ENCODE measurements at regions not wholly inside any gene's neighbourhood (a gene's known extent, or its start where the extent isn't known, plus 50 kb on each side); places are given as distances from the start of the nearest gene placed in this dataset.

DNA sequence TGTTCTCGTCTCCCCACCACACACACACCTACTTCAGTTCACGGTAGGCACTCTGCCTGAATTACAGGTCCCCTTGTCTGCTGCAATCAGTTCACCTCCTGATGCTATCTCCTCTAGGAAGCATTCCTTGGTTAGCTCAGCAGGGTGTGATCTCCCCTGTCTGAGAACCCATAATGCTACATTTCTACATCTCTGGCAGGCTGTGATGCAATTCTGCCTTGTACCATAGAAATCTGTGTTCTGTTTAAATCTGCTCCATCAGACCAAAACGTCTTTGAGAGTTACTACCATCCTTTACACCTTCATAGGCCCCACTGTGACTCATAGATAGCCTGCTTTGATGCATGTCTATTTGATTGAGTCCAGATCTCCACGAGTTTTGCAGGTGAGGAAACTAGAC, 103.9 kb downstream of the TTC32 start:
- H3K4me3 ChIP-seq (ENCODE audit: low read depth, low read length): no peak overlapping the region
- TF ChIP-seq, protein P1, sequence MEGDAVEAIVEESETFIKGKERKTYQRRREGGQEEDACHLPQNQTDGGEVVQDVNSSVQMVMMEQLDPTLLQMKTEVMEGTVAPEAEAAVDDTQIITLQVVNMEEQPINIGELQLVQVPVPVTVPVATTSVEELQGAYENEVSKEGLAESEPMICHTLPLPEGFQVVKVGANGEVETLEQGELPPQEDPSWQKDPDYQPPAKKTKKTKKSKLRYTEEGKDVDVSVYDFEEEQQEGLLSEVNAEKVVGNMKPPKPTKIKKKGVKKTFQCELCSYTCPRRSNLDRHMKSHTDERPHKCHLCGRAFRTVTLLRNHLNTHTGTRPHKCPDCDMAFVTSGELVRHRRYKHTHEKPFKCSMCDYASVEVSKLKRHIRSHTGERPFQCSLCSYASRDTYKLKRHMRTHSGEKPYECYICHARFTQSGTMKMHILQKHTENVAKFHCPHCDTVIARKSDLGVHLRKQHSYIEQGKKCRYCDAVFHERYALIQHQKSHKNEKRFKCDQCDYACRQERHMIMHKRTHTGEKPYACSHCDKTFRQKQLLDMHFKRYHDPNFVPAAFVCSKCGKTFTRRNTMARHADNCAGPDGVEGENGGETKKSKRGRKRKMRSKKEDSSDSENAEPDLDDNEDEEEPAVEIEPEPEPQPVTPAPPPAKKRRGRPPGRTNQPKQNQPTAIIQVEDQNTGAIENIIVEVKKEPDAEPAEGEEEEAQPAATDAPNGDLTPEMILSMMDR (conservative IDR thresholded peaks at IDR 0.05; ENCODE audit: low read depth, low read length): no peak
- DNase-seq (ENCODE audit: low read depth): peak; percentile 76

DNA sequence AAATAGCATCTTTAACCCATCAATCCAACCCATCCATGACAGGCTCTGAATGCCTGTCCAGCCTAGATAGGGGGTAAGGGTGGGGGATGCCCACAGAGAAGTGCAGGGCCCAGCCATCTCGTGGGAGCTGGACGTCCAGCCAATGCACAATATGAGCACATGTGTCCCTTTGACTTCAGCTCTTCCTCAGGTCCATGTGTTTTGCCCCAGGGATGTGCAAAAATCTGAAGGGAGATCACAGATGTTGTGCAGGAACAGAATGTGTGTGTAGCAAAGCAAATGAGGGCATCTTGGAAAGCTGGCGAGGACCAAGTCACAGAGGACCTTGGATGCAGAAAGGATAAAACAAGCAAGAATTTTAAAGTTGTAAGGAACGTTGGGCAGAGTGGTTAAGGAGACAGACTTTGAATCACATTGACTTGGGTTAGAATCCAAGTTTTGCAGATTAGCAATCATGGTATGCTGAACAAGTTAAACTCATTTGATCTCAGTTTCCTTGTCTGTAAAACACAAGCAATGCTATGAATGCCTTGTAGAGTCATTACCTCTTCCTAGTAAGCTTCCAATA, 104.5 kb downstream of the TTC32 start:
- H3K4me3 ChIP-seq (ENCODE audit: low read depth, low read length): no peak overlapping the region
- TF ChIP-seq, protein P1 (conservative IDR thresholded peaks at IDR 0.05; ENCODE audit: low read depth, low read length): no peak
- DNase-seq (ENCODE audit: low read depth): no peak

DNA sequence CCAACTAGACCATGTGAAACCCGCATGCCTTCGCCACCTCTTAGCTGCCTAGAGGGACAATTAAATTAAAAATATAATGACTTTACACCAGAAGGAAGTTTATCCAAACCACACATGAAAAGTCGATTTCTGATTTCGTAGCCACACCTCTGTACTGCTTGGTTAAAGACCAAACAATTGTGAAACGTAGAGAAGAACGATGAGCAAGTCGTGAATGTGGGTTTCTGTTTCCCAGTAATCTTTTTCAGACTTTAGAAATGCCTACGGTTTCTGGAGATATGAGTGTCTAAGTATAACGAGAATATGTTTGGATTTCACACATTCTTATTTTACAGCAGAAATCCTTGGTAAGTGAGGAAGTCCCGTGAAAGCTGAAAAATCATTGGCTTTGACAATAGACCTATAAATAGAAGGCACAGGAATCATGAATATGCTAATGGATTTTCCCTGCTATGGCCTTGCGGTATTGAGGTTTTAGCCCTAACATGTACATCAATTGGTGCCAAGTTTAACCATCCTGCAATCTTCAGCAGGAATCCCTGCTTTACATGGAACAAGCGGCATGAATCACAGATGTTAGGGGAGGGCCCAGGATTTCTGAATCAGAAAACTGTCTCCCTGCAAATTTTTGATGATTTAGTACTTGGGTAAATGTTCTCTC, 105.6 kb downstream of the TTC32 start:
- DNase-seq (ENCODE audit: low read depth): no peak
- TF ChIP-seq, protein P1 (conservative IDR thresholded peaks at IDR 0.05; ENCODE audit: low read depth, low read length): no peak

DNA sequence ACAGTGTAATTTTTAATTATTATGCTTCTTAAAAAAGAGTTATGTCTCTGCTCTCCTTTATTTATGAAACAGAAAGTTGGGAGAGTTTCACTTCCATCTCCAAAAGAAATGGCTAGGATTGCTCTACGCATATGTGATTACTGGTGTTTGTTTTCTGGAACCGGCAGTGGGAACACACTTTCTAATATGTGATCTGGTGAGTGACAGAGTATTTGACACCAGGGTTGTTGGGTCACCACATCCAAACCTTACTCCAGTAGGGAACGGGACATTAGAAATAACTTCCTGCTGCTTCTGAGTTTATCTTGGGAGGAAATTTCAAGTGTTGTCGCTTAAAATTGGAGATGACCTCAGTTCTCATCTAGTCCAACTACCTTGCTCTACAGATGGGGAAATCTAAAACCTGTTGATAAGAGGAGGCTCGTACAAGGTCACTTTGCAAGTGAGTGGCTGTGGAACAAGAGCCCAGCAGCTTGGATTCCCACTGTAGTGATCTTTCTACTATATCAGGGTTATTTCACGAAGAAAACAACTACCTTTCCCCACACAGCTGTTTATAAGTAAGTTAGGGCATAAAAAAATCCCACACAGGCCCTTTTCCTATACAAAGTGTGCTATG, 108.5 kb downstream of the TTC32 start:
- TF ChIP-seq, protein P1 (conservative IDR thresholded peaks at IDR 0.05; ENCODE audit: low read depth, low read length): no peak
- no peak overlapping the region for H3K4me3 ChIP-seq (ENCODE audit: low read depth, low read length)

More for the DNA sequence above, 105.6 kb downstream of the TTC32 start:
- no peak overlapping the region for H3K4me3 ChIP-seq (ENCODE audit: low read depth, low read length)

DNA sequence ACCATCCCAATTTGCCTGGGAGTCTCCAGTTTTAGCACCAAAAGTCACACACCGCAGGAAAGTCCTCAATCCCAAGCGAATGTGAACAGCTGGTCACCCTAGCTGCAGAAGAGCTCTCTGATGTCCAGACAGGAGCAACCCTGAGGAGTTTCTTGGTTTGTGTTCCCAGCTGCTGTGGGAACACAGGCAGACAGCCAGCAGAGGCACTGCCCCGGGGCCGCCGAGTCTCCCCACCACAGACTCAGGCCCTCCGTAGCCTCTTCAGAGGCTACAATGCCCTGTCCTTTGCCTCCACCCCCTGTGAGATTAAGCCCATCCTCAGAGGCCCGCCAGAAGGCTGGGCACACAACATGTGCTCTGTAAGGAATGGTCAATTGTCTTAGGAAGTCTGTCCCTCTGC, 111.5 kb downstream of the TTC32 start:
- DNase-seq (ENCODE audit: low read depth): no peak
- TF ChIP-seq, protein P1 (conservative IDR thresholded peaks at IDR 0.05; ENCODE audit: low read depth, low read length): no peak
- no peak overlapping the region for H3K4me3 ChIP-seq (ENCODE audit: low read depth, low read length)

More for the DNA sequence above, 108.5 kb downstream of the TTC32 start:
- no peak for DNase-seq (ENCODE audit: low read depth)

DNA sequence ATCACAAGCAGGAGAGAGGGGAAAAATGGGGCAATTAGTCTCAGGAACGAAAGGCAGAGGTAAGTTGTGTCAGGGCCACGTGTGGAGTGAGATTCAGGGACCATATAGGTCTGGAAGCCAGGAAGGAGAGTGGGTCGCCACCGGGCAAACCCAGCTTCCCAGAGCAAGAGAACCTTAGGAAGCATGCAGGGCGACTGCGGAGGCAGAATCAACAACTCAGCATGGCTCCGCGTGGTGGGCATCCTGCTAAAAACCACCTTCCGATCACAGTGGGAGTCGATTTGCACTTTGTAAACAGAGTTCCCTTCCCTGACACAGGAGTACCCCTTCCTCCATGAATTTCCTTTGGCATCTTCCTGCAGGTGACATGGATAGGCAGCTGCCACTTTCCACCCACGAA, 114.6 kb downstream of the TTC32 start:
- TF ChIP-seq, protein P1 (conservative IDR thresholded peaks at IDR 0.05; ENCODE audit: low read depth, low read length): no peak
- no peak overlapping the region for H3K4me3 ChIP-seq (ENCODE audit: low read depth, low read length)
- no peak for DNase-seq (ENCODE audit: low read depth)

All from choroid plexus epithelial cell (primary cell).